GM18517 (cell line): ENCODE measurements at regions not wholly inside any gene's neighbourhood (a gene's known extent, or its start where the extent isn't known, plus 50 kb on each side); places are given as distances from the start of the nearest gene placed in this dataset.
"Not testable (repeated sequence)": the region's sequence is repeated elsewhere in the genome, so short reads cannot be mapped to it uniquely, and the experiment has no call there.

Source experiments
- ATAC-seq: cut with Tn5 transposase; IDR thresholded peaks from one replicate; pipeline ENCODE4 v1.9.1; 2021; ENCODE audit warnings: mild to moderate bottlenecking, moderate library complexity; ENCODE audit not compliant: unreplicated experiment

- ATAC-seq: not testable (repeated sequence)
Measured at GRCh38 chr3:912717-913116, 180.1 kb upstream of the CNTN6 start.

- no peak for ATAC-seq
Measured at GRCh38 chr3:923161-923910, 169.5 kb upstream of the CNTN6 start.

- no peak for ATAC-seq
Measured at GRCh38 chr3:930866-931265, 162.0 kb upstream of the CNTN6 start.

GRCh38 chr3:933326-933725 lies 159.5 kb upstream of the CNTN6 start:
- ATAC-seq: no peak

- no peak for ATAC-seq
Measured at GRCh38 chr3:944786-945185, 148.0 kb upstream of the CNTN6 start.

GRCh38 chr3:945738-946137 lies 147.1 kb upstream of the CNTN6 start:
- ATAC-seq: no peak

GRCh38 chr3:952906-953305 lies 139.9 kb upstream of the CNTN6 start:
- ATAC-seq: no peak

GRCh38 chr3:963255-963654 lies 129.6 kb upstream of the CNTN6 start:
- no peak for ATAC-seq

GRCh38 chr3:963755-964154 lies 129.1 kb upstream of the CNTN6 start:
- ATAC-seq: no peak

- no peak for ATAC-seq
Measured at GRCh38 chr3:965826-966225, 127.0 kb upstream of the CNTN6 start.

DNA sequence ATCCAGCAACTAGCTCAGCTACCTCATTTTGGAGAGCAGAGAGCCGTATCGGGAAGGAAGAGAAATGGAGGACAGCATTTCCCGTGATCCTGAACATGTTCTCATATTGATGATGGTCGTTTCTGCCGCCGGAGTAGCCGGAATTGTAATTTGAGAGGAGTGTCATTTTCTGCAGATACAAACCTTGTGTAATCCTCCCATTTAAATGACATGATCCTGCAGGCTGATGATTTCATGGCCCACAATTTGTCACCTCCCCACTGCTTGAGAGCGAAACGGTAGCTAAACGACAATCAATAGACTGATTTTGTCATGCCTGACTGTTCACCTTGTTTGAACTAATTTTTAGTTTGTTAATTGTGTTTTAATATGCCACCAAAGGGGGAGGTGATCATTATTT lies 126.5 kb upstream of the CNTN6 start:
- no peak for ATAC-seq

DNA sequence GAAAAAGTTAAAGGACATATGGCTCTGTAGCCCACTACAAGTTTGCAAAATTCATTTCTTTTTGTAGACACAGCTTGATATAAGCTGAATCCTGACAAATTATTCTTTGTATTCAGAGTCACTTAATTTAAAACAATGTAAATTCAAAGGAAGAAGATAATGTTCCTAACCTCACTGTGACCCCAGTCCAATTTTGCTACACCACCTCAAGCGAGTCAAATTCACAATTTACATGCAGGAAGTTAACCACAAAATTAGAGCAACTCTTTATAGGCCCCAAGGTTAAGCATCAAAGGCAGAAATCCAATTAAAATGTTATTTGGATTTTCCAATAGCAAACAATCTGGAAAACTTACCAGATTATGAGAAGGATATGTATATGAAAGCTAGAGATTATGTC lies 119.5 kb upstream of the CNTN6 start:
- ATAC-seq: no peak

- ATAC-seq: no peak
Measured at GRCh38 chr3:976006-976405, 116.8 kb upstream of the CNTN6 start.

- ATAC-seq: no peak
Measured at GRCh38 chr3:981156-981555, 111.7 kb upstream of the CNTN6 start.

DNA sequence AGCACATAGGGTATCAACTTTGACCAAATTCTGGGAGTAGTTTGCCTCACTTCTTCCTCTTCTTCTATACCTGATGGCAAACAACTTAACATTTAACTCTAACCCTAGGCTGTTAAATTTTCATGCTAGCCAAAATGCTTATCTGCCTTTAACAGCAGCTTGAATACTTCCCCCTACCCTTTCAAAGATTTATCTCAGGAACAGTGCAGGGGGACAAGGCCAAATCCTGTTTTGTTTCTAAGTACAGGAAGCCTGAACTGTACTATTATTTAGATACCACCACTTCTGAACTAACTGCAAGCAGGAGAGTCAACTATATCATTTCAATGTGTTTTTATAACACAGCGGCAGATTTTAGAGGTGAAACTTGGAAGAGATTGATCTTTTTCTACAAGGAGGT lies 104.0 kb upstream of the CNTN6 start:
- no peak for ATAC-seq

DNA sequence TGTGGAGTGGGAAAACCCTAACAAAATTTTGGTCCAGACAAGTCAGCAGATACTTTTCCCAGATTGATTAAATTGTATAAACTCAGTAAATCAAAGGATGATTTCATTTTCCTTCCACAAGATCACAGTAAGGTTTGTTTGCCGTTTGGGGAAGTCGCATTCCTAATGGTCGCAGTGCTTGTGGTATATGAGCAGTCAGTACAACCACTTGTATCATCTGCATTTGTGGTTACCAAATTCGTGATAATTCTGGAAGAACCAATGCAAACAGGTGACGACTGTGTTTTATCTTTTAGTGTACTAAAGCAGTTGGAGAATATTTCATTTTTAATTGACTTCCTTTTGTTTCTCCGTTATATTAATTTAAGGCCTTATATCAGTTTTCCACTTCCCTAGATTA lies 100.0 kb upstream of the CNTN6 start:
- ATAC-seq: no peak

GRCh38 chr3:1002010-1002409 lies 90.8 kb upstream of the CNTN6 start:
- no peak for ATAC-seq

GRCh38 chr3:1007866-1008265 lies 85.0 kb upstream of the CNTN6 start:
- ATAC-seq: no peak

- ATAC-seq: no peak
Measured at GRCh38 chr3:1010228-1010627, 82.6 kb upstream of the CNTN6 start.

- no peak for ATAC-seq
Measured at GRCh38 chr3:1015826-1016225, 77.0 kb upstream of the CNTN6 start.

DNA sequence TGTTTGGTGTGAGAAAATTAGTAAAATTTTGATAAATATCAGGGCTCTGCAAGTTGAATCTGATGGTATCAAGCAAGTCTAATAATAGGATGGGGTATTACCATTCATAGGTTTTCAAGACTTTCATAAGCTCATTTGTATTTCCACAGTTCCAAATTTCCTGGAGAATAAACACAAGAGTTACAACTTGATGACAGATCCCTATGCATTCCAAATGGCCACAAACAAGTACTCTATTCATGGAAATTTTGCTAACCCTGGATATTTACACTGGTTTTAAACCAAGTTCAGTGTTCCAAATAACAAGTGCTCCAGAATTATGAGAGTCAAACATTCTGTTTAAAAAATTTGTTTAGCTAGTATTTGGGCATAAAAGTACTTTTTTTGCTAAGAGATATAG lies 75.0 kb upstream of the CNTN6 start:
- no peak for ATAC-seq

DNA sequence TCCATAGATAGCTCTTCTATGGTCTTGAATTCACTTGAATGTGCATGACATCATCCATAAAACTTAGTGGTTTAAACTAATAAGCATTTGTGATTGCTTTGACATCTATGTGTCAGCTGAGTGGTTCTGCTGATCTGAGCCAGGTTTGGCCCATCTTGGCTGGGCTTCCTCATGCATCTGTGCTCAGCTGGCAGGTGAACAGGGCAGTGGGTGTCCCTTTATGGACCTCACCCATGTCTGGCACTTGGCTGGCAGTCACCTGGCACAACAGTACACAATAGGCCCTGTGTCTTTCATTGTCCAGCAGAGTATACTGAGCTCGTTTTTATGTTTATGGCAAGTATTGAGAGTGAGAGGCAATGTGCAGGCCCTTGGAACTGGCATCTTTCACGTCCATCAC lies 73.7 kb upstream of the CNTN6 start:
- ATAC-seq: no peak

GRCh38 chr3:1026395-1026794 lies 66.4 kb upstream of the CNTN6 start:
- ATAC-seq: no peak
